SK-N-MC (cell line): ENCODE measurements at regions not wholly inside any gene's neighbourhood (a gene's known extent, or its start where the extent isn't known, plus 50 kb on each side); places are given as distances from the start of the nearest gene placed in this dataset.

Experiments used
- EZH2 ChIP-seq: fragments of 200-600 bp; sonication (generic); IDR thresholded peaks from one replicate; pipeline ENCODE4 v1.6.1; 2017; ENCODE audit warnings: antibody characterized with exemption
- FOXP2 ChIP-seq: optimal IDR thresholded peaks from 2 replicates; pipeline ENCODE3; 2011; ENCODE audit warnings: mild to moderate bottlenecking, moderate library complexity; ENCODE audit not compliant: insufficient read depth; ENCODE audit errors: extremely low read length, control extremely low read depth
- POLR2AphosphoS5 ChIP-seq: IDR thresholded peaks from 2 replicates; pipeline ENCODE4 v1.6.1; 2012; ENCODE audit warnings: mild to moderate bottlenecking, low read depth, low read length, borderline replicate concordance

DNA sequence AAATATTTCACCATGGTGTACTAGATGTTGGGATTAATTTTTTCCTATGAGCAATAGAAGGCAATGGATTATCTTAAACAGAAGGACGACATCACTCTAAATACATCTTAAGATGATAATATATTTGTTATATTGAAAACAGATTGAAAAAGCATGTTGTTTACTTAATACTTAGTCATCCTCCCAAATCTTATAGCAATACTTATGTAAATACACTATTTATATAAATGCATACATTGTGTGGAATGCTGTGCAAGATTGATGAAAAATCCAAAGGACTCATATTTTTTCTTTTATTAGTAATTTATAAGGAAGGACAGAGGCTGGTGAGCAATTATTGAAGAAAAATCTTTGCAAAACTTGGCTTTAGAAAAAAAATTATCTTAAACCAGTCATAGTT, 593.5 kb downstream of the MMUT start:
- TF ChIP-seq POLR2AphosphoS5 (no peak), EZH2 (no peak), FOXP2 (no peak)
